ENCODE measurements at regions not wholly inside any gene's neighbourhood (a gene's known extent, or its start where the extent isn't known, plus 50 kb on each side); places are given as distances from the start of the nearest gene placed in this dataset.

DNA sequence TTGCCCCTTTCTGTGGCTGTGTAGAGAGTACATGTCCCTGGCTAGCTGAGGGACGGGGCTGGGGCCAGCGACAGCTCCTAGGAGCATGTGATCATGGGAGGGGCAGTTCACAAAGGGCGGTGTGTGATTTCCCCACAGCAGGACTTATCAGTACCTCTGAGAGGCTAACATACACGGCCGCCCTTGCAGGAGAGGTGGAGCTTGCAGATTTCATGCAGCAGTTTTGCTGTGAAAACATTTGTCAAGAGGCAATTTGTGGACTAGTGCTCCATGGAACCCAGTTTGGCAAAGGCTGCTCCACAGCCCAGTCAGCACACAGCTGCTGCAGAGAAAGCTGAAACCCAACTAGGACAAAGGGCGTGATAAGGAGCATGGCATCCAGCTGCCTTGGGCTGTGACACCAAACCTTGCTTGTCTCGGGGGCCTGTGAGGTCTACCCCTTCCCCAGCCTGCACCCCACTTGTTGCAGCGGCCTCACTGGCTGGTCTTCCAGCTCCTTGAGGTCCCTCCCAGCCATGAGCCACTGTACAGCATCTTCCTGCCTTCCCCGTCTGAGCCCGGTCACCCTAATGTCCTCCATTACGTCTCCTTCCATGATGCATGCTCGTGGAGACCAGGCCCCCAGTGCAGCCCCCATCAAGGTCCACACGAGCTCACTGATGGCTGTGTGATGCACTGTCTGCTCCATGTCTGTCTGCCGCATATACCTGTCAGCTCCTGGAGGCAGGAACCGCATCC is 121.4 kb upstream of the HDAC4 start:
- DNase-seq, result no peak

DNA sequence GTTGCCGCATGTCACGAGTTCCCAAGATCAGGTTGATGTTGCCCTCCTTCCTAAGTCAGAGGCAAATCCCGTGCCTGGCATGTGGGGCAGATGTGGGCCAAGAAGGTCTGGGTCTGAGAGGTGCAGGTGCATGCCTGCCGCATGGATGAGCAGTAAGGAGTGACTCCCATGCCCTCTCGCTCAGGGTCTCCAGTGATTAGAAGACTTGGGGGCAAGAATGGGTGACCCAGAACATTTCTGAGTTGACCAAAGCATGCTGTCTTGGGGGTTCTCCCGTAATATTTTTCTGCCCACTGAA is 120.6 kb upstream of the HDAC4 start:
- DNase-seq, result no peak

DNA sequence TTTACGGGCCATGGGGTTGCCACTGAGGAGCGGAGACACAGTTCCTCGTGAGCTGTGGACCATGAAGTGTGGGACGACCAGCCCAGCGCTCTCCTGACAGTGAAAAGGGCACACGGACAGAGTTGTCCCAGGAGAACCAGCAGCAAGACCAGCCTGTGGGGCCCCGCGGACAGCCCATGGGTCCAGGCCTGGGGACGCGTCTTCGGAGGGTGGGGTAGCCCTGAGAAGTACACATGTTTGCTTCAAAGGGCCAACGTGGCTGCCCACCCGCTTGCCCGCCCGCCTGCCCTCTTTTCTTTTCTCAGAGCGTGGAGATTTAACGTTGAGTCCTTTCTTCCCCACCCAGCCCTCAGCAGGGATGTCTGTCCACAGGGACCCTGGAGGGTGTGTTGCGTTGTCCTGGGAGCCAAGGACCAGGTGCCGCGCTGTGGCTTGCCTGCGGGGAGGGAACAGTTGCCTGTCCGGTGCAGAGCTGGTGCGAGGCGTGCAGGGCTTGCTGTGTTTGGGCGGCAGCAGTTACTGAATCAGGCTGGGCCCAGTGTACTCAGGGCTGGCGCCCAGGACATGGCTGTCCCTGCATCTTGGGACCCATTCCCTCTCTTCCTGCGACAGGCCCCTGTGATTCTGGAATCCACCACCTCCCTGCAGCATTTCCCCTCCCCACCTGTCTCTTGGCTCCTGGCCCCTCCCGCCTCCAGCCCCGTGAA is 120.1 kb upstream of the HDAC4 start:
- DNase-seq, result no peak

DNA sequence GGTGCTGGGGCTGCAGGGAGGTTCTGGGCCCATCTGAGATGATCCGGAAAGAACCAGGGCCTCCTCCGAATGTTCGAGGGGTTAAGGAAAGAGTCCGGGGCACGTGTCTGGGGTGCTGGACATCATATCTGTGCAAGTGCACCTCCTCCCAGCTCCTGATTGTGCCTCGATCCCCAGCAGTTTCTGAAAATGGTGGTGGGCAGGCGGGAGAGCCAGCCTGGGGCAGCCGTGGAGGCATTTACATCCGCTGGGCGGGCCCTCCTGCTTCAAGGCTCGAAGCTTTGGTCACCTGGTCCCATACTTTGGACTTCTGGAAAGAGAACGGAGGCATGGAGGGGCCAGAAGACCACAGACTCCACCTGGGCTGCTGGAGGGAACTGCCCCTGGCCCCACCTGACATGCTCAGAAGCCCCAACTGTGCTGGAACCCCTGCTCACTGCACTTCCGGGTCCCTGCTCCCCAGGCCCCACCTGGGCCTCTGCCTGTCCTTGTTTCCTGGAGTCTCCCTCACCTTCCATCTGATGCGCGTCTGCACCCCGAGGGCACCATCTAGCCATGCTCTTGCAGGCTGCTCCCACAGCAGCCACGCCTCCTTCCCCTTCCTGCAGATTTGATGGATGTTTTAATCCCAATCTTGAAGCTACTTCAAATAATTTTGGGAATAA is 119.2 kb upstream of the HDAC4 start:
- DNase-seq, result no peak

DNA sequence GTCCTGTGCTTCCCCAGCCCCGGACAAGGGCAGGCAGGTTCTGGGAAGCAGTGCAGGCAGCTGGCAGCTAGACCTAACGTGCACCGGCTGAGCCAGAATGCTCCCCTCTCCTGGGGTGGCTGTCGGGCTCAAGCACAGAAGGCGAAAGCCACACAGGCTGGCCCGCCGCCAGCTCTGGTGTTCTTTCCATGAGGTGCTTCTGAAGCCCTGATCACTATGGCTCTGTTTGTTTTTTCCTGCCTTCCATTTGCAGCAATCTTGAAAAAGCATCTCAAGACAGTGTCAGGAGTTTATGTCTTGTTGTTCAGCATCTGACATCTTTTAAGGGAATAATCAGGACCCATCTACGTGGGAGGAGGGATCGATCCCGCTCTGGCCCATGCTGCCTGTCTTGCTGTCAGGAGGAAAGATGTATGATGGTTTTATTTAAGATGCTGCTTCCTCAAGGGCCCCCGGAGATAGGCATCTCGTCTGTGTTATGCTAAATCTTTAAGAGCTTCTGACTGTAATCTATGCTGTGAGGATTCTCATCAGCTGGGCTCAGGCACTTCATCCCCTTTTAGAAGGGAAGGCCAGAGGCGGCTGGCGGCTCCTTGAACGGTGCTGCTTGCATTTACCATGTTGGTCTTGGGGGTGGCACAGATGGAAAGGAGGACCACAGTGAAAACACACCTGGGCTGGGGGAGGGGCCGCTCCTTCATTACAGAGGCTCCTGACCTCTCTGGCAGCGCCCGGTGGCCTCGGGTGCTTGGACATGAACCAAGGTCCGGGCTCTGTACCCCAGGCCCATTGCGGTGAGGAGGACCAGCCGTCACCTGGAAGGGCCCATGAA is 118.5 kb upstream of the HDAC4 start:
- DNase-seq, result no peak

DNA sequence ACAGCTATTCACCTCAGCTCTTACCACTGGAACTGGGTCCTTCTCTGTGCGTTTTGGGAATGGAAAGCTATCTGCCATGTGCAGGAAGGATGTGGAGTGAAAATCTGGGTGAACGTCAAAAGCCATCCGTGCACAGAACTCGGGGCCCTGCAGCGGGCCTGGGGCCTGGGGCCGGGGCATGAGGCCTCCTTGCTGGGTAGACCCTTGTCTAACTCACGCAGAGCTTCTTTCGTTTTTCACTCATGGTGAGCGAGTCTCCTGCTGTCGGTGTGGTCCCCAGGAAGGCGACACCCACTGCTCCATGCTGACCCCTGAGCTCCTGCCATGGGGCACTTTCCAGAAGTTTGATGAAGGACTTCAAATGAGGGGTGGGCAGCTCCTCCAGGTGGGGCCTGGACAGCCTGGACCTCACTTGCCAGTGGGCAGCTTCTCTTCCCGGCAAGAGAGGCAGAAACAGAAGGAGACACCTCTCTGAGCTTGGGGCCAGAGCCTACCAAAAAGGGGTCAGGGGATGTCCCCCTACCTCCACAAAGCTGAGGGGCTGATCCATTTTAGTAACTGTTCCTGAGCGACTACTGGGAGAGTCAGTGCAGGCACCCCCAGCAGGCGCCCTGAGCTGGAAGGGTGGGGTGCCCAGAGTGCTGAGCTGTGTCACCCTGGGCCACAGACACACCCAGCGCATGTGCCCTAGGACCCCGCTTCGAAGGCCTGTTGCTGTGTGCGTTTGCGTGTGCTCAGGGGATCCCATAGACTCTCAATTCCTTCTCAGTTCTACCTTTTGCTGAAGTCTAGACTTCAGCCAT is 117.7 kb upstream of the HDAC4 start:
- no peak for DNase-seq

DNA sequence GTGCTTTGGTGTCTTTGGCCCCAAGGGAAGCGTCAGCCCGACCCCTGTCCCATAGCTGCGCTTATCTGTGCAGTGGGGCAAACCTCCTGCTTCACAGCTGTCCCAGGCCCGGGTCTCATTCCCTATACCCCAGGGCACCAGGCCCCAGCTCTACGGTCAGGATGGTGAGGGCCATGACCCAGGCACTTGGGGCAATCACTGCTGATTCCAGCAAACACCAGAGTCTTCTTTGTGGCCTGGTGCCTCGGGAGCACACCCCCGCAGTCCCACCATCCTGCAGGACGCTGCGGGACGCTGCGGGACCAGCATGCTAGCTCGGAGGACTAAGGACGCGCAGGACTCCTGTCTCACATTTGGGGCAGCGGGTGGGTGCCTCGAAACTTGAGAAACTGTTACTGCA is 116.9 kb upstream of the HDAC4 start:
- no peak for DNase-seq

DNA sequence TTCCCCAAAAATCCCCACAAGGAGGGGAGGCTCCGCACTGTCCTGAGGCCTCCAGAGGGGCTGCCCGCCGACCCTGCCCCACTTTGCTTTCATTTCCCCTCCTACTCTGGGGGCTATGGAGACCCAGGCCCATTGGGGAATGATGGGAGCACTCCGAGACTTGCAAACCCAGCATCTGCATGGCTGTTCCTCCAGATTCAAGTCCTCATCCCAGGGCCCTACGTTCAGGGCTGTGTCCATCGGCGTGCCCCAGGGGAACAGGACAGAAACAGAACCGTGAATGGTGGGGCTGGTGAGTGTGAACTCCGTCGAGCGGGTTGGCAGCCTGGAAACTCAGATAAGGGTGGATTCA is 116.1 kb upstream of the HDAC4 start:
- DNase-seq, result no peak

DNA sequence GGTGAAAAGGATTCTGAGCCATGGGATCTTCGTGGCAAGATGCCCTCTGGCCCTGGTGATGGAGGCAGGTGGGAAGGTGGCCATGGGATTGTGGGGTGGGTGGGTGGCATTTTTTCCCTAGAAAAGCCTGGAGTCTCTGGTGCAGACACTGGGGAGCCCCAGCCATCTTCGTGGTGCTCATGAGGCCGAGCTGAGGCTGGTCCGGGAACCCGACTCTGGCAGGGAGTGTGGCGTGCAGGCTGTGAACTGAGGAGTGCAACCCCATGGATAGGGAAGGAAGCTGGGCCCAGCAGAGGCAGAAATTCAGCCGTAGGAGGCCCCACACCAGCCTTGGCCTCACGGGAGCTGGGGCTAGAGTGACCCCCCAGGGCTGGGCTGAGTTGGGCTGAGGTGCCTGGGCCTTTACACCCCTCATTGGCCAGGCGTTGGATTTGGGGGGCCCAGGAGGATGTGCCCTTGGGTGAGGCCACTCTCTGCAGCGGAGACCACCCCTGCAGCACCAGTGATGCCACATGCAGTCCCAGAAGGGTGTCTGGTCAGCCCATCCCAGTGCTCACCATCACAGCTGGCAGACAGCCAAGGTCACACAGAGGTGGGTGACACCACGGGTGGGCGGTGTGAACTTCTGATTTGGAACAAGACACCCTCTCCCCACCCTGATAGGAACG is 115.6 kb upstream of the HDAC4 start:
- no peak for DNase-seq

DNA sequence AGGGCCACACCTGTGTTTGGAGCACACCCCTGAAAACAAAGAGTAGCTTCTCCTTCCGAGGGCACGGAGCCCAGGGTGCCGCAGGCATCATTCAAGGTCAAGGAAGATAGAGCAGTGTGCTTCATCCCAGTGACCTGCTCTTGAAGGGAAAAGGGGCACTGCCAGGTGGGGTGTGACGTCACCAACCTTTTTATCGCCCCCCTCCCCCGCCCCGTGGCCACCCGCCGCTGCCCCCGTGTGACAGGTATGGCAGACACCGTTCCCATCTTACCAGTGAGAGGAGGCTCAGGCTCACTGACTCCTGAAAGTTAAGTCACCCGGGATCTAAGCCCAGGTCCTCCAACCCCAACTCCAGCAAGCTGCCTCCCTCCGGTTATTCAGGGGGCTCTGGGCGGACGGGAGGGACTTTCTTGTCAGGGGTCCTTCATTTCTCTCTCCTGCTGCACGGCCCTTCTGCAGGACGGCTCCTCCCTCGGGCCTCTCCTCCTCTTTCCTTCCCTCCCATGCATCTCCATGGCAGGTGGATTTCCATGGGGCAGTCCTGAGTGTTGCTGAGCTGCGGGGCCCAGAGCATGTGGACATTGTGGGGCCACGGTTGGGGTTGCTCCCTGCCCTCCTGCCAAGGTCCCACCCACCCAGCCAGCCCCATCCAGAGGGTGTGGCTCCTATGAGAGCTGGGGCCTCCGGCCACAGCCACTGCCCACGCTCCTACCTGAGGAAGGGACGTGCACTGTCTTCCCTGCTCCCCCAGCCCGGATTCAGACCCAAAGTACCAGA is 114.1 kb upstream of the HDAC4 start:
- no peak for DNase-seq

DNA sequence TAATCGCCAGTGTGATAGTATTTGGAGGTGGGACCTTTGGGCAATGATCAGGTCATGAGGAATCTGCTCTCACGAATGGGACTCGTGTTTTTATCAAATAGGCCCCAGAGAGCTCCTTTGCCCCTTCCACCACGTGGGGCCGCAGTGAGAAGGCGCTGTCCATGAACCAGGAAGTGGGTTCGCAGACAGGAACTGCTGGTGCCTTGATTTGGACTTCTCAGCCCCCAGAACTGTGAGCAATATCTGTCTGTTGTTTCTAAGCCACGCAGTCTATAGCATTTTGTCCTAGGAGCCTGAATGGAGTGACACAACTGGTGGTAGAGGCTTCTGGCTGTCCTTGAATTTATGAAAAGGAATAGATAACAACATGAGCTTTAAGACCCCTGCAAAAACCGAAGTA is 111.2 kb upstream of the HDAC4 start:
- DNase-seq, result no peak

DNA sequence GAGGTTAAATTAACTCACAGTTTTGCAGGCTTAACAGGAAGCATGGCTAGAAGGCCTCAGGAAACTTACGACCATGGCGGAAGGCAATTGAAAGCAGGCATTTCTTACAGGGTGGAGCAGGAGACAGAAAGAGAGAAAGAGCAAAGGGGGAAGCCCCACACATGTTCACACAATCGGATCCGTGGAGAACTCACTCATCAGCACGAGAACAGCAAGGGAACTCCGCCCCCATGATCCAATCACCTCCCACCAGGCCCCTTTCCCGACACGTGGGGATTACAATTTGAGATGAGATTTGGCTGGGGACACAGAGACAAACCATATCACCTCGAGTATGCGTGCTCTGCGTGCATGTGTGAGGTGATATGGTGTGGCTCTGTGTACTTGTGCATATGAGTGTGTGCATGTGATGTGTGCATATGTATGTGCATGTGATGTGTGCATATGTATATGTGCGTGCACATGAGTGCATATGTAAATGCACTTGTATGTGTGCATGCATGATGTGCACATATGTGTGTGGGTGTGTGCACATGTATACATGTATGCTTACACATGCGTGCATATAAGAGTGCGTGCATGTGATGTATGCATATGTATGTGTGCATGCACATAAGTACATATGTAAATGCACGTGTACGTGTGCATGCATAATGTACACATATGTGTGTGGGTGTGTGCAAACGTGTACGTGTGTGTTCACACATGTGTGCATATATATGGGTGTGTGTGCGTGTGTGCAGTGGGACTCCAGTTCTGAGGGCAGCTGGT is 108.7 kb upstream of the HDAC4 start:
- DNase-seq, result no peak

DNA sequence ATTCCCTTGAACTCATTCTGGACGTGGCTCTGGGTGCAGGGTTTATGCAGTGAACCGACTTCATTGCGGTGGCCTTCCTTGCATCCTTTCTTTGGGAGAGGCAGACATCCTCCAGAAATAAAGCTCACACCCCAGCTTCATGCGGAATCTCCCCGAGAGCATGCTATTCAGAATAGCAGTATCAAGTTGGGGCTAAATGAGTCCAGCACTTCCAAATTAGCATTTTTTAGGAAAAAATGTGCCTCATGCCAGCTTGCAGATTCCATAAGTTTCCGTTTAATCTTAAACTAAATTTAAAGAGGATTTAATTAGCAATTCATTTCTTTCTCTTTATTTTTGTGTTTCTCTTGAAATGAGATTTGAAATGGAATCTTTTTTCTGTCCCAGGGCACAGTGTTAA is 107.4 kb upstream of the HDAC4 start:
- no peak for DNase-seq

DNA sequence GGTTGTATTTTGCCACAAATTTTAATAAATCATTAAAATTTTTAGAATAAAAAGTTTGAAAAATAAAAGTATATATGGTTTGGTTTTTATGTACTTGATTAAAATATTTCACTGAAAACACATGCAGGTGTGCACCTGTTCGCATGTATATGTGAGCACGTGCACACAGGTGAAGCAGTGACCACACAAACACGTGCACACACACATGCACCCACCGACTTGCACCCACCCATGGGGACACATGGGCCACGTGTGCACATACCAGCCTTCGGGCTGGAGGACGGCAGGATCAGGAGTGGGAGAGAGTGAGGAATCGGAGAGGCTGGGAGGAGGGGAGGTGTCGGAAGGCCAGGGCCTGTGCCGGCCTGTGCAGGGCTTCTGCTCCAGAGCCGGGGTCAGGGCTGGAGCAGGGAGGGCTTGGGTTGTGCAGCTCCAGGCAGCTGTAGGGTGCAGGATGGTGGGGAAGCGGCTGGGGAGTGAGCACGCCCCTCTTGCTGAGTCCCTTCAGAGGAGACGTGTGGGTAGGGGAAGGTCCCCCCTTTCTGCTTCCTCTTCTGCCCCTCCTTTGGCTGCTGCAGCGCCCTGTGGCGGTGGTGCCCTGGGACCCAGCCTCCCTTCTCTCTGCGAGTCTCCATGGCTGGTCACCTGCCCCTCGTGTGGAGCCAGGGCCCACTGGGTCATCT is 106.9 kb upstream of the HDAC4 start:
- no peak for DNase-seq

DNA sequence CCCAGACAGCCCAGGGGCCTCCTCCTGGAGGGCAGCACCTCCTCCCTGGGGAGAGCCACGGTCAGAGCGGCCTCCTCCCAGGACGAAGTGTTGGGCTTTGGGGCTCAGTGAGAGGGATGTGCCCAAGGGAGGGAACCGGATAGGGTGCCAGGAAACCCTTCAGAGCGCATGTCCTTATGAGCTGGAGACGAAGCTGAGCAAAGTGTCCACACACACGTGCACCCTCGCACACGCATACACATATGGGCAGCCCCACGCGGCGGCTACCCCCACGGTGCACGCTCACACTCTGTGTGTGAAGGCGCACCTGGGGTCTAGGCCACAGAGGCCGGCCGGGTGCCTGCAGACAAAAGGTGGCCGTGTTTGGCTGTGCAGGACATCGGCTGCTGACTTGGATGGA is 106.1 kb upstream of the HDAC4 start:
- DNase-seq, result no peak

DNA sequence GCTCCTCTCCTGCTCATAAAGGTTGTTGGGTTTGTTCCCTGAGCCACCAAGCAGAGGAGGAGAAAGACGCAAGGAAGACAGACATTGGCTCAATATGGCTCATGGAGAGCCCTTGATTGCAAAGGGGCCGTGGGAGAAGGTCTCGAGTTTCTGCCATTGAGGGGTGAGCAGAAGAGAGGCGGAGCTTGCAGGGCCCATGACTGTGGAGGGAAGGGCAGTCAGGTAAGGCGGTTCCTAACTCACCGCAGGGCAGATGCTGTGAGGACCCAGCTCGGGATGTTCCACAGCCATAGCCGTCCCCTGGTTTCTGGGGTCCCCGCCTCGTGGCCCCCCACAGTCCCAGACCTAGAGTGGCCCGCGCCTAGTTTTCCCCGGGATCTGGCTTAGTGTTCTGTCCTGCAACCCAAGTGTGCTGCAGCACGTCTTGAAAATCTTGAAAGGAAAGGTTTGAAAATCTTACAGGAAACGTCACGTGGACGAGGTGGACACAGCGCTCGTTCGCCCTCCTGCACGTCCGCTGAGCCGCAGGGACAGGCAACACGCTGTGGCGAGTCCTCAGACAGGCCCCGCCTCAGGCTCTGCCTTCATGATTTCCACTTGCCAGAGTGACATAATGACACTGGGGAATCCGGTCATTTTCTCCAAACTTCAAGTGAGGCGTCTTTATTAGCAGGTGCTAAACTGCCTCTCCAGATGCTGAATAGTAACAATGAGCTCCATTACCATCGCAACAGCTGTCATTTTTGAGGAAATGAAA is 105.5 kb upstream of the HDAC4 start:
- no peak for DNase-seq

DNA sequence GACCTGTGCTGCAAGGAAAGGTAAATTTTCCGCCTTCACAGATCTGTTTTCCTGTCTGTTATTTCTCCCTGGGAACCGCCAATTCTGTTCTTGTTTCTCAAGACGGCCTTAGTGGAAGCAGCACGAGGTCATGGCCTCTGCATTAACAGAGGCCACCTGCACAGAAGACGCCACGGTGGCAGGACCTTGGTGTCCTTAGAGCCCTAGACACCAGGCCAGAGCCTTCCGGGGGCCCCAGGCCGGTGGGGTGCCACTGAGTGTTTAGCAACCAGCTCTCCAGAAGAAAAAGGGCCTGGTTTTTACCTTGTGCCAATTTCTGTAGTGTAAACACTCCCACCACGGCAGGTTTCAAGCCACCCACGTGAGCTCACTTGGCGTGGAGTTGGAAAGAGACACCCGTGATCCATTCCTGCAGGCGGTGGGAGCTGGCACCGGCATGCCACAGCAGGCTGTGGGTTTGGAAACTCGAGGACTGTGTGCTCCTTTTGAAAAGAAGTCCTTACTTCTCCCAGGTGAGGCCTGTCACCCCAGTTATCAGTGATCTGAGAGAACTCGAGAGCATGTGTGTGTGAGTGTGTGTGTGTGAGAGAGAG is 103.9 kb upstream of the HDAC4 start:
- no peak for DNase-seq

DNA sequence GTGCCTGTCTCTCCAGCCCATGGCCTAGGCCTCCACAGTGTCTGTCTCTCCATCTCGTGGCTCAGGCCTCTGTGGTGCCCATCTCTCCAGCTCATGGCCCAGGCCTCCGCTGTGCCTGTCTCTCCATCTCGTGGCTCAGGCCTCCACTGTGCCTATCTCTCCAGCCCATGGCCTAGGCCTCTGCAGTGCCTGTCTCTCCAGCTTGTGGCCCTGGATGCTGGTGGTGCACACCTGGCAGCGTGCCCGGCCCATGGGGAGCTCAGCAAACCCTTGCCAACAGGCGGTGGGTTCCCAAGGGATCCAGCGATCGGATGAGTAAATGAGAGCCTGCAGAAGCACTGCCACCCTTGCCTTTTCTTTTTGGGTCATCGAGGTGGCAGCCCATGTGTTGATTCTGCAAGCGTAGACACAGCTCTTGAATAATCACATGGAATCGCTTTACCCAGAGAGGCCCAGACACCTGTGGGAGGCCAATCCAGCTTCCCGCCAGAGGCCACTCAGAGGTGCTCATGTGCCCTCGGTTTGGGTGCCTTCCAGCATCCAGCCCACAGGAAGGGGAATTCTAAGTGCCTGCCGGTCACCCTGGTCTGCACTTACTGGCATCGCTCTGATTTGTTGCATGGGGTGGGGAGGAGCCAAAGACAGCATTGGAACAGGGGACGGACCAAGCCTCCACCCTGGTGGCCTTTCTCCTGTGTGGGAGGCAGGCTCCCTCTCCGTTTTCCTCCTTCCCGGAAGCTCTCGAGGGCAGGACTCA is 101.8 kb upstream of the HDAC4 start:
- DNase-seq, result no peak

All from activated T-cell treated with anti-CD3 and anti-CD28 coated beads, Interleukin-2, amount 50 U/mL, for 1 hour (primary cell).